ENCODE measurements at regions not wholly inside any gene's neighbourhood (a gene's known extent, or its start where the extent isn't known, plus 50 kb on each side); places are given as distances from the start of the nearest gene placed in this dataset.

DNA sequence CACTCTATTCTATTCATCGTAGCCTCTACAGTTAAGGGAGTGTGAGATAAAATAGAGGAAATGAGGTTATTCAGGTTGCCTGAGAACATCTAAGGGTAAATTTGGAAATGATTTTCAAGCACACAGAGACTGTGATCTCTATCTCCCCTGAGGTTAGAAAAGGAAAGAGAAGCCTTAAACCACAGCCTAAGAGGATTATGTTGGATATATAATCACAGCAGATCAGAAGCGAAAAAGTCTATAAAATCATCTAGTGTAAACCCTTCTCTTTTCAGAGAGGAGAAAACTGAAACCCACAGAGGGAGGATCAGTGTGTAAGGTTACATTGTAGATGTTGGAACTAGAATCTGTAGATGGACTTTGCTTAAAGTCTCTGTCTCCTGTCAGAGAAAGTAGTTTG lies 90.6 kb upstream of the SEMA3E start:
- TF ChIP-seq EZH2 (IDR thresholded peaks at IDR 0.05) (no peak), POLR2AphosphoS5 (IDR thresholded peaks at IDR 0.05; ENCODE audit: borderline replicate concordance, low read depth, low read length) (peak; percentile 21; the same call in 1 of the 2 replicates), FOXP2 (optimal IDR thresholded peaks at IDR 0.05; ENCODE audit: control extremely low read depth, extremely low read length, insufficient read depth) (no peak)
